AG08395 (cell line): ENCODE measurements at regions not wholly inside any gene's neighbourhood (a gene's known extent, or its start where the extent isn't known, plus 50 kb on each side); places are given as distances from the start of the nearest gene placed in this dataset.
A peak's percentile ranks its signal among the peaks of the same experiment; 100 is the strongest.

Source experiments
- DNase-seq: peaks from one replicate; pipeline ENCODE4 v3.0.0; 2012; ENCODE audit warnings: mixed read lengths, low spot score

- DNase-seq = no peak
These were observed 371.1 kb upstream of the NFE2L3 start for GRCh38 chr7:25780904-25781303.

GRCh38 chr7:25781704-25782103, 370.3 kb upstream of the NFE2L3 start:
- no peak for DNase-seq

DNA sequence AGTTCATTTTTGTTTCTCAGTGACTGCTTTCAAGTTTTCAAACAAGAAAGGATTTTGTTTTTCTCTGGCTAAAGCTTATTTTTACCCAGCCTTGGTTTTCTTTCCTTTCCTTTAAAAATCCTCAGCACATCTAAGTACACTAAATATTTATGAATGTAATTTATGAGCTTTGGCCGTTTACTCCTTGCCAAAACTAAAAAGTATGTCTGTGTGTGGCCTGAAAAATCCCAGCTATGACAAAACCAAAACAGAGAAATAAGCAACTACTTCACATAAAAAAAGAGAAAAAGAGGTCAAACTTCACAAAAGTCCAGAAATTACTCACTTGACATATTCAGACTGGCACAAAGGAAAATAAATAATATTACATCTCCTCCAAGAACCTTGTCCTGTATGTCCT, 365.1 kb upstream of the NFE2L3 start:
- peak; percentile 18 for DNase-seq

DNA sequence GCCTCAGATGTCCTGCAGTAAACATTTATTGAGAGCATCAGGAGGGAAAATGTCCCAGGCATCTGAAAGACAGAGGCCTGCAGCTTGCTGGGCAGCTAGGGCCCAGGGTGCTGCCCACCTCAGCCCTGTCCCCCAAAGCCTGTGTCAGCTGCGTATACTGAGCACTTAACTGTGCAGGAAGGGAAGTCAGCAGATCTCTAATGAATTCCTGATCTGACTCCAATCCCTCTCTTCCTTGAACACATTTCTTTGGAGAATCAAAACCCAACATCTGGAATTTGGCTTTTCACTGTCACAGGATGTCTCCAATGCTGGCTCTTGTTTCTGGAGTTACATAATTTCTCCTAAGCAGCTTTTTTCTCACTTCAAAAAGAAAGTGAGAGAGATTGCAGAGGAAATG, 364.7 kb upstream of the NFE2L3 start:
- no peak for DNase-seq

- no peak for DNase-seq
These were observed 363.6 kb upstream of the NFE2L3 start for GRCh38 chr7:25788371-25788770.

DNA sequence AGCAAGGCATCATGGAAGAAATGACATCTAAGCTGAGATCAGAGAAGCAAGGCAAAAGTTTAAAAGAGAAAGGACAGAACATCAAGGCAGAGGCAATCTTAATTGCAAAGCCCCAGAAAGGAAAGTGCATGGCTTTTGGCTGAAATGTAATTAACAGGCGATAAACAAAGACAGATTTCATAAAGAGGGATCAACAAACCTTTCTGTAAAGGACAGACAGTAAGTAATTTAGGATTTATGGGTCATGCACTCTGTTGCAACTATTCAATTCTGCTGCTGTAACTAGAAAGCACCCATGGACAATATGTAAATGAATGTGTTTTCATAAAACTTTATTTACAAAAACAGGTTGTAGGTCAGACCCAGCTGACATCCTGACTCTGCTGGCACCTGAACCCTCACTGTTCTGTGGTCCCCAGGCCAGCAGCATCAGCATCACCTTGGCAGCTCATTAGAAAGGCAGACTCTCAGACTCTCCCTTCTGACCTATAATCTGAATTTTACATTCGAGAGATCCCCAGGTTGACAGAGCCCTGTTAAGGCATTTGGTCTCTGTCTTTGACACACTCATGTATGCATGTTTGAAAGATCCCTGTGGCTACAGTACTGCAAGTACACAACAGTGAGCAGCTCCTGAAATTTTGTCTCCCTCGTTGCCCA, 362.9 kb upstream of the NFE2L3 start:
- DNase-seq = no peak

DNA sequence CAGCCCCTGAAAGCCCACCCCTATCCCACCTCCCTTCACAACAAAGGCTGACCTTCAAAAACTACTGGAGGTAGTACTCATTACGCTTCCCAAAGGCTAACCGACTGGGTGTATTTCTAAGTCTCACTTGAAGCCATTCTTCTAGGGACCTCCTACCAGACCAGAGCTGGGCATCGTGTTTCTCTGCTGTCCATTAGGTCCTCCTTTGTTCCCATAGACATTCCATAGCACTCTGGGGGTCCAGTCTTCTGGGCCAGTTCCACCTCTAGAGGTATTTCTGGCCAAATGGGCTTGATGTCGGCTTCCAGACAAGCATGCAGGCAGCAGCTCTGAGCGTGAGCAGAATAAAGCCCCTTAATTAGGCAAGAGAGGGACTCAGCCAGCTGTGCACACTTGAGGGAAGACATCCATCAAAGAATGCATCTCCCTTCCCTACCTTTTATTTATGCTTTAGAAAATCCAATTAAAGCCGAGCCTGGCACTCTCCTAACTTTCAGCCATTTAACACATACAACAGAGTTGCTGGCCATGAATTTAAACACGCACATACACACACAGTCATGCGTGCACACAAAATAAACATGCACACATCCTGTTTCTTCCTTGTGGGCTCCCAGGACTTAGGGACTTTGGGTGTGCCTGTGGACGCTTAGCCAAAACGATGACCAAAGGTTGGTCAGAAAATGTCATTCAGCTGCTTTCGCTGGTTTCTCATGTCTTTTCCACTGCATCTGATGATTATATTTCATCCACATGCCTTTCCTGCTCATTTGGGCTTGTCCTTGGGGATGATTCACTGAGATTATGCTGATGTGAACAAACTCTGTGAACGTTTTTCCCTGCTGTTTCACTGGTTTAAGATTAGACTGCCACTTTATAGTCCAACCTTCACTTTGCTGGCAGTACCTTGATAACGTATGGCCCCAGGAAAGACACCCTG, 362.0 kb upstream of the NFE2L3 start:
- DNase-seq = peak; percentile 31

DNA sequence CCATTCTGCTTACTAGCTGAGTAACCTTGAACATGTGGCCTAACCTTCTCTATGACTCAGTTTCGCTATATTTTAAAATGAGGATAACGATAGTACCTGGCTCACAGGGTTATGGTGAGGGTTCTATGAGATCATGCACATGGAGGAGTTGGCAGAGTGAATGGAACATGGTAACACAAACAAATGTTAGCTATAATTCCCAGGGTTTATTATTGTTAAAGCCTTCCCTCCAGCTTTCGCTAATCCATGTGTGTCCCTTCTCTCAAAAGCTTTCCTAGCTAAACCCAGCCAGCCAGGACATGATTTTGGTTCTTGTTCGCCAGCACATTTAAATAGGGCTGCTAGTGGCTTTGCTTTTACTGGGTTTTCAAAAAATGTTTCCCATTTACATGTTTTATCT, 361.0 kb upstream of the NFE2L3 start:
- DNase-seq = no peak

DNA sequence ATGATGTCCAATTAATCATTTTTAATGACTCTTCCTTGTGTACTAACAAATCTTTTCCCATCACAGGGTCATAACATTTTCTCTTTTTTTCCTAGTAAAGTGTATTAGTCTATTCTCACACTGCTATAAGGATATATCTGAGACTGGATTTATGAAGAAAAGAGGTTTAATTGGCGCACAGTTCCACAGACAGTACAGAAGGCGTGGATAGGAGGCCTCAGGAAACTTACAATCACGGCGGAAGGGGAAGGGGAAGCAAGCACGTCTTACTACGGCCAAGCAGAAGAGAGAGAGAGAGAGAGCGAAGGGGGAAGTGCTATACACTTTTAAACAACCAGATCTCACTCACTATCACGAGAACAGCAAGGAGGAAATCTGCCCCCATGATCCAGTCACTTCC, 359.4 kb upstream of the NFE2L3 start:
- no peak for DNase-seq

DNA sequence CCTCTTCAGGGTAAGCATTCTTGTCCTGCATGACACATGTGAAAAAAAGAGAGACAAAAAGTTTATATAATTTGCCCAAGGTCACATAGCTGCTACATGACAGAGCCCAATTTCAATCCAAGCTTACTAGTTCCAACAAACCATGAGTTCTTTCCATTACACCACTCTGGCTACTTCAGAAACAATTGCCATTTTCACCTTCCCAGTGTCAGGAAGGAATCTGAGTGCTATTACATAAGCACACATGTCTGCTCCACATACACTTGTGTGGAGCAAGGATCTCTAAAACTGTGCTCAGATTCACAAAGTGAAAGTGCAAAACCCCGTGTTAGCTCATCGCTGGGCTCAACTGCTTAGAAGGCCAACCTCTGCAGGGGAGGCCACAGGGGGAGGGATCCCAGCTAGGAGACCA, 356.2 kb upstream of the NFE2L3 start:
- DNase-seq = peak; percentile 41

GRCh38 chr7:25798344-25798743, 353.7 kb upstream of the NFE2L3 start:
- no peak for DNase-seq

GRCh38 chr7:25801214-25801613, 350.8 kb upstream of the NFE2L3 start:
- no peak for DNase-seq

GRCh38 chr7:25802057-25802456, 349.9 kb upstream of the NFE2L3 start:
- no peak for DNase-seq

DNA sequence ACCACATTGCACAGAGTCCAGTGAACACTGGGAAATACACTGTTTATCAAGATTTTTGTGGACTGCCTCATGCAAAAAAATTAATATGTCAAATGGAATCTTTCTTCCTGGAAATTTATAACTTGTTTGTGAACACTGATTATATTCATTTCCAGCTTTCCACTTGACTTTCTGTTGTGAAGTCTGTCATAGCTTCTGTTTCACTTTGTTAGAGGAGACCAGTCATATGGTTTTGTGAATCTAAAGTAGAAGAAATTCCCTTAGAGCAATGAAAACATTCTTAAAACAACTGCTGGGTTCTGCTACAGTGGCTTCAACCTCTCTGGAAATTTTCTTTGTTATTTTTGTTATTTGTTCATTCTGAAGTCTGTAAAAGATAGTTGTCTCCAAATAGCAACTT, 349.5 kb upstream of the NFE2L3 start:
- DNase-seq = no peak

- DNase-seq = no peak
These were observed 348.7 kb upstream of the NFE2L3 start for GRCh38 chr7:25803117-25803887.

- DNase-seq = no peak
These were observed 347.8 kb upstream of the NFE2L3 start for GRCh38 chr7:25804154-25804553.

DNA sequence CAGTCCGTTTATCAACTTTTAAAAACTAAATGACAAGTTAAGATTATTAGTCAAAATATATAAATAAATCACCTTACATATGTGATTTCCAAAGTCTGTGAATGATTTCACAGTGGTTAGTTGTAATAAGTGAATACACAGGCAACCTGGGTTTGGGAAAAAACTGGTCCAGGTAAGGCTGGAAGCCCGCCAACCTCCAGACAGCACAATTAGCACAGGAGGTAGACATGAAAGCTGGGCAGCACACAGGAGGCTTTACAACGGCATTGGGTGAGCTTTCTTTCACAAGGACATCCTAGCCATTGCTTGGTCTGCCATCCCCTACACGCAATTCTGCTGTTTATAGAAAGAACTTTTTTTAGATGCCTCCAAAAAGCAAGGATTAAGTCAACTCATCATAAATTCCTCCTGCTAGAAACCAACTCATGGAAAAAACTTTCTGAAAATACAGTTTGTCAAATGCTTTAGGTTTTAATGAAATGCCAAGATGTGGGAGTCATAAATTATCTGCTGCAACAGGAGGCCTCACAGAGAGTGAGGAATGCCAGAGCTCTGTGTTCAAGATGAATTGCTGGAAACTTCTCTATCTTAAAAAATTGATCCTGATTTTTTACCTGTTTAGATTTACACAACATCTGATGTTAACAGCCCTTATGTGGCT, 346.8 kb upstream of the NFE2L3 start:
- DNase-seq = peak; percentile 45

DNA sequence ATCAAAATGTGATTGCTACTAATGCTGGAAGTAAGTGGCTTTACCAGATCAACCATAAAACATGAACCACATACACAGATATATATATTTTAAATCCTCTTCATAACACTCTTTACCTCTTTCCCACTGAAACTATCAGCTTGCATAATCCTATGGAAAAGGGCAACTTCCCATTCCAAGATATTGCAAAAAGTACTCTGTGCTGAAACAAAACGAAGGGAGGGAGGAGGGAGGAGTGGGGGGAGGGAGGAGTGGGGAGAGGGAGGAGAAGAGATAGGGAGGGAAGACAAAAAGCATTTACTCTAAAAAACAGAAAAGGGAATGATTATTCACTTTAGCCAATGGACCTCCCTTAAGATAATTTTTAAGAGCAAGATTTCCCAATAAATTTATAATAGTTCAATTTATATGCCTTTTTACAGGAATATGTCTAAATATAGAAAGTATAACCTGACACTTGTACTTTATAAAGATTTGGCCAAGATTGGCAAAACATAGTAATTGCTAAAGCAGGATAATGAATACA, 344.8 kb upstream of the NFE2L3 start:
- no peak for DNase-seq

- no peak for DNase-seq
These were observed 342.6 kb upstream of the NFE2L3 start for GRCh38 chr7:25809441-25809840.

DNA sequence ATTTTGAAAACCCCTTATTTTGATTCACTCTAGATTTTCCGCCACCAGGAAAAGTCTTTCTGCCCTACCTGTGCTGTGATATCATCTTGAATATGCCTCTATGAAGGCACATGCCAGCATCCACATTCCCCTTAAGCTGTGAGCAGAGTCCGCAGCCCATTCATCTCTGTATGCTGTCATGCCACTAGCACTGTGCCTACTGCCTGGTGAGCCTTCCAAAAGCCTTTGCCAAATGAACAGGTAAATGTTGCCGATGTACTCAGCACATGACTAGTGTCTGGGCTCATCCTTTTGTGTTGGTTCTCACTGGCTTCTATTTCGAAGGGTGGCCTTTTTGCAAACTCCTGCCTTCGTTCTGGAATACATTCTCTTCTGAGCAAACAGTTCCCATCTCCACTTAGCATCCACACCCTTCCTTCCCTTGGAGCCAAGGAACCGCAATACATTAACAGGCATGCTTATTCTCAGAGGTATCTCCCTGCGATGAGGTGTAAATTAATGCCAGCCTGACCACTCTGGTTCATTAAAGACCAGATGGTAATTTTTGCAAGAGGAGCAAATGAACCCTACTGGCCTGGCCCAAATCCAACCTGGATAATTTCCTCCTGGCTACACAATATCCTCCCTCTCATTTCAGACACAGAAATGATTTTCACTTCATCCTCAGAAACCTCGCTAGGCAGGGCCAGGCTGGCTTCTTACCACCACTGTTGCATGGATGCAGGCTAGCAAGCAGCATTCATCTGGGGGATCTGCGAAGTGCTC, 339.7 kb upstream of the NFE2L3 start:
- DNase-seq = no peak

GRCh38 chr7:25813381-25813780, 338.6 kb upstream of the NFE2L3 start:
- no peak for DNase-seq
